ENCODE measurements at regions not wholly inside any gene's neighbourhood (a gene's known extent, or its start where the extent isn't known, plus 50 kb on each side); places are given as distances from the start of the nearest gene placed in this dataset.

DNA sequence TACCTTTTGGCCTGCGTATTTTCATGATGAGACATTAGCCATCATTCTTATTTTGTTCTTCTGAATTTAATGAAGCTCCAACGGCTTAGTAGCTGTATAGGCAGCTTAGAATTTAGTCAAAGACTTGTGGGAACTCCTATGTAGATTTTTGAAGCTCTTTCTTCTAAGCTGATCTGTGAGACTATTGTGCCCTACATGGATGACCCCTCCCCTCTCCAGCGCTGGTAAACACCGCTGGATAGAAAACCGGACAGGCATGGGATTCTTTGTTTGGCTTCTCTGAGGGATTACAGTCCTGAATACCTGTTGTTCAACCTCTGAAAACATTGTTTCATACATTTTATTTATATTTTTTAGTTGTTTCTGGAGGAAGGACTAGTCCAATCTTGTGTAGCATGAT is 1353.4 kb downstream of the GRIK2 start:
- Histone ChIP-seq H3K4me2 (ENCODE audit: low read depth, low read length, poor library complexity, severe bottlenecking) (no peak overlapping the region), H3K4me3 (ENCODE audit: insufficient read depth, low read length, poor library complexity, severe bottlenecking) (no peak overlapping the region), H3K27ac (ENCODE audit: low read depth, low read length) (no peak overlapping the region), H3K9me2 (replicated peaks; ENCODE audit: insufficient read depth, low read length) (no peaks in the 10 kb centered on the region), H3K36me3 (ENCODE audit: low read length) (no peaks in the 10 kb centered on the region), H2AFZ (ENCODE audit: low read depth, low read length, severe bottlenecking) (no peak overlapping the region), H3K9ac (ENCODE audit: low read length) (no peak overlapping the region), H3F3A (ENCODE audit: insufficient read depth) (no peaks in the 10 kb centered on the region), H4K20me1 (ENCODE audit: low read depth, low read length) (no peaks in the 10 kb centered on the region), H3K79me2 (ENCODE audit: insufficient read depth, low read length) (no peaks in the 10 kb centered on the region), H3K9me3 (ENCODE audit: insufficient read depth, low read length) (no peaks in the 10 kb centered on the region), H3K27me3 (ENCODE audit: low read length) (no peaks in the 10 kb centered on the region)
- TF ChIP-seq, protein P1, sequence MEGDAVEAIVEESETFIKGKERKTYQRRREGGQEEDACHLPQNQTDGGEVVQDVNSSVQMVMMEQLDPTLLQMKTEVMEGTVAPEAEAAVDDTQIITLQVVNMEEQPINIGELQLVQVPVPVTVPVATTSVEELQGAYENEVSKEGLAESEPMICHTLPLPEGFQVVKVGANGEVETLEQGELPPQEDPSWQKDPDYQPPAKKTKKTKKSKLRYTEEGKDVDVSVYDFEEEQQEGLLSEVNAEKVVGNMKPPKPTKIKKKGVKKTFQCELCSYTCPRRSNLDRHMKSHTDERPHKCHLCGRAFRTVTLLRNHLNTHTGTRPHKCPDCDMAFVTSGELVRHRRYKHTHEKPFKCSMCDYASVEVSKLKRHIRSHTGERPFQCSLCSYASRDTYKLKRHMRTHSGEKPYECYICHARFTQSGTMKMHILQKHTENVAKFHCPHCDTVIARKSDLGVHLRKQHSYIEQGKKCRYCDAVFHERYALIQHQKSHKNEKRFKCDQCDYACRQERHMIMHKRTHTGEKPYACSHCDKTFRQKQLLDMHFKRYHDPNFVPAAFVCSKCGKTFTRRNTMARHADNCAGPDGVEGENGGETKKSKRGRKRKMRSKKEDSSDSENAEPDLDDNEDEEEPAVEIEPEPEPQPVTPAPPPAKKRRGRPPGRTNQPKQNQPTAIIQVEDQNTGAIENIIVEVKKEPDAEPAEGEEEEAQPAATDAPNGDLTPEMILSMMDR (IDR thresholded peaks at IDR 0.05; ENCODE audit: insufficient read depth, low read length, poor library complexity, severe bottlenecking) = no peak
- TF ChIP-seq EZH2phosphoT487 (conservative IDR thresholded peaks at IDR 0.05; ENCODE audit: low read length) = no peak

DNA sequence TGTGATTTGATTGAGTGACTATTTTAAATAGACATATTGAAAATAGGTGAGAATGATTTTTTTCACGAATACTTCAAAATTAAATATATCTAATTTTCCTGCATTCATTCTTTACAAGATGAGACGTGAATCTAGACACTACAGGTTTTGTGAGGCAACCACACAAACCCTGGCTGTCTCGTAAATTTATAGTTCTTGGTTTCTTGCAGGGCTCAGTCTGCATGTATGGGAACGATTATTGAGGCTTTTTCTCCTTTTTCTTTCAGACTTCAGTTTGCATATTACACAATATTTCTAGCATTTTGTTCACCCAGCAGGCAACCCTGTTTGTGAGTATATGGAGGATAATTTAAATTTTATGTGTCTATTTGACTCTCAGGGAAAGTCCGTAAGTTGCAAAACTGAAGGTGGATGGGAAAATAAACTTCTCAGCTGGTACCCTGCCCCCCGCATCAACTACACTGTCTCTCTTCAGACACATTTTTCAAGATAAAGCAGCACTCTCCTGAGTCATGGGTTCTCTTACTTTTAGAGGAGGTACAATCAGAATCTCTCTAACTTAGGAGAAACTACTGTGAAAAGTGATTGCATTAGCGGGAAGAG is 1349.3 kb downstream of the GRIK2 start:
- Histone ChIP-seq H3K9me2 (replicated peaks; ENCODE audit: insufficient read depth, low read length) (no peaks in the 10 kb centered on the region), H3K9ac (ENCODE audit: low read length) (no peak overlapping the region), H3K79me2 (ENCODE audit: insufficient read depth, low read length) (no peaks in the 10 kb centered on the region), H3F3A (ENCODE audit: insufficient read depth) (no peaks in the 10 kb centered on the region), H3K27me3 (ENCODE audit: low read length) (no peaks in the 10 kb centered on the region), H2AFZ (ENCODE audit: low read depth, low read length, severe bottlenecking) (no peak overlapping the region), H3K4me3 (ENCODE audit: insufficient read depth, low read length, poor library complexity, severe bottlenecking) (no peak overlapping the region), H3K36me3 (ENCODE audit: low read length) (no peaks in the 10 kb centered on the region), H3K4me2 (ENCODE audit: low read depth, low read length, poor library complexity, severe bottlenecking) (no peak overlapping the region), H4K20me1 (ENCODE audit: low read depth, low read length) (no peaks in the 10 kb centered on the region), H3K27ac (ENCODE audit: low read depth, low read length) (no peak overlapping the region), H3K9me3 (ENCODE audit: insufficient read depth, low read length) (no peaks in the 10 kb centered on the region)
- TF ChIP-seq, protein P1 (IDR thresholded peaks at IDR 0.05; ENCODE audit: insufficient read depth, low read length, poor library complexity, severe bottlenecking) = no peak
- no peak for TF ChIP-seq EZH2phosphoT487 (conservative IDR thresholded peaks at IDR 0.05; ENCODE audit: low read length)

- H3K27me3 ChIP-seq (ENCODE audit: low read length) = no peaks in the 10 kb centered on the region
- TF ChIP-seq, protein P1 (IDR thresholded peaks at IDR 0.05; ENCODE audit: insufficient read depth, low read length, poor library complexity, severe bottlenecking) = no peak
- no peak for TF ChIP-seq EZH2phosphoT487 (conservative IDR thresholded peaks at IDR 0.05; ENCODE audit: low read length)
- H3K36me3 ChIP-seq (ENCODE audit: low read length) = no peaks in the 10 kb centered on the region
- no peaks in the 10 kb centered on the region for H4K20me1 ChIP-seq (ENCODE audit: low read depth, low read length)
- H3F3A ChIP-seq (ENCODE audit: insufficient read depth) = no peaks in the 10 kb centered on the region
- H3K4me3 ChIP-seq (ENCODE audit: insufficient read depth, low read length, poor library complexity, severe bottlenecking) = no peak overlapping the region
- no peak overlapping the region for H2AFZ ChIP-seq (ENCODE audit: low read depth, low read length, severe bottlenecking)
- H3K79me2 ChIP-seq (ENCODE audit: insufficient read depth, low read length) = no peaks in the 10 kb centered on the region
- no peak overlapping the region for H3K4me2 ChIP-seq (ENCODE audit: low read depth, low read length, poor library complexity, severe bottlenecking)
- no peak overlapping the region for H3K27ac ChIP-seq (ENCODE audit: low read depth, low read length)
- H3K9ac ChIP-seq (ENCODE audit: low read length) = no peak overlapping the region
- no peaks in the 10 kb centered on the region for H3K9me2 ChIP-seq (replicated peaks; ENCODE audit: insufficient read depth, low read length)
- no peaks in the 10 kb centered on the region for H3K9me3 ChIP-seq (ENCODE audit: insufficient read depth, low read length)
Observed at GRCh38 chr6:102742028-102742427, 1348.5 kb downstream of the GRIK2 start.
